Hepatocyte (in vitro differentiated cells): ENCODE measurements at regions not wholly inside any gene's neighbourhood (a gene's known extent, or its start where the extent isn't known, plus 50 kb on each side); places are given as distances from the start of the nearest gene placed in this dataset.

Experiments
- DNase-seq: peaks from one replicate; pipeline ENCODE4 v3.0.0-alpha.2; 2016; ENCODE audit warnings: low spot score
- H2AFZ ChIP-seq: fragments of 200-600 bp; sonication (generic); 2 replicates; pipeline ENCODE4 v1.6.0; 2016; ENCODE audit warnings: antibody characterized with exemption, mild to moderate bottlenecking
- H3K27ac ChIP-seq: fragments of 200-600 bp; sonication (generic); 2 replicates; pipeline ENCODE4 v1.5.1; 2016; ENCODE audit warnings: mild to moderate bottlenecking
- H3K27me3 ChIP-seq: fragments of 200-600 bp; sonication (generic); 2 replicates; pipeline ENCODE4 v1.6.1; 2016
- H3K36me3 ChIP-seq: fragments of 200-600 bp; sonication (generic); replicated peaks from 2 replicates; pipeline ENCODE4 v1.5.1; 2016; ENCODE audit warnings: low read depth; ENCODE audit not compliant: insufficient read depth
- H3K4me1 ChIP-seq: fragments of 200-600 bp; sonication (generic); 2 replicates; pipeline ENCODE4 v1.5.1; 2016; ENCODE audit warnings: mild to moderate bottlenecking, moderate library complexity; ENCODE audit not compliant: insufficient read depth
- H3K4me2 ChIP-seq: fragments of 200-600 bp; sonication (generic); 2 replicates; pipeline ENCODE4 v1.6.0; 2016
- H3K4me3 ChIP-seq: fragments of 200-600 bp; sonication (generic); 2 replicates; pipeline ENCODE4 v1.5.1; 2016; ENCODE audit warnings: mild to moderate bottlenecking
- H3K79me2 ChIP-seq: fragments of 200-600 bp; sonication (generic); 2 replicates; pipeline ENCODE4 v1.6.0; 2017; ENCODE audit warnings: mild to moderate bottlenecking
- H3K9me2 ChIP-seq: fragments of 200-600 bp; sonication (generic); replicated peaks from 2 replicates; pipeline ENCODE4 v1.6.0; 2017; ENCODE audit warnings: mild to moderate bottlenecking; ENCODE audit not compliant: insufficient read depth
- H3K9me3 ChIP-seq: fragments of 200-600 bp; sonication (generic); 2 replicates; pipeline ENCODE4 v1.5.1; 2016; ENCODE audit warnings: low read depth, mild to moderate bottlenecking
- H4K20me1 ChIP-seq: fragments of 200-600 bp; sonication (generic); 2 replicates; pipeline ENCODE4 v1.6.0; 2016; ENCODE audit warnings: mild to moderate bottlenecking; ENCODE audit not compliant: insufficient read depth, poor library complexity, severe bottlenecking
- EZH2 ChIP-seq: fragments of 200-600 bp; sonication (generic); IDR thresholded peaks from 2 replicates; pipeline ENCODE4 v1.6.1; 2016; ENCODE audit warnings: antibody characterized with exemption, mild to moderate bottlenecking, borderline replicate concordance
- EZH2phosphoT487 ChIP-seq: fragments of 200-600 bp; sonication (generic); IDR thresholded peaks from one replicate; pipeline ENCODE4 v1.6.1; 2018; ENCODE audit warnings: antibody characterized with exemption, mild to moderate bottlenecking, low read depth, moderate library complexity; ENCODE audit not compliant: unreplicated experiment, severe bottlenecking
- WGBS: methylation state at CpG from one replicate; pipeline ENCODE4 v1.1.6; 2016; ENCODE audit warnings: low lambda C conversion rate; ENCODE audit errors: missing lambda C conversion rate; 5-methylcytosine and 5-hydroxymethylcytosine counted together
- TF ChIP-seq, protein P1 (sequence below): fragments of 200-600 bp; sonication (generic); IDR thresholded peaks from 2 replicates; pipeline ENCODE4 v1.5.1; 2016; ENCODE audit warnings: antibody characterized with exemption, mild to moderate bottlenecking; ENCODE audit not compliant: poor library complexity

DNA sequence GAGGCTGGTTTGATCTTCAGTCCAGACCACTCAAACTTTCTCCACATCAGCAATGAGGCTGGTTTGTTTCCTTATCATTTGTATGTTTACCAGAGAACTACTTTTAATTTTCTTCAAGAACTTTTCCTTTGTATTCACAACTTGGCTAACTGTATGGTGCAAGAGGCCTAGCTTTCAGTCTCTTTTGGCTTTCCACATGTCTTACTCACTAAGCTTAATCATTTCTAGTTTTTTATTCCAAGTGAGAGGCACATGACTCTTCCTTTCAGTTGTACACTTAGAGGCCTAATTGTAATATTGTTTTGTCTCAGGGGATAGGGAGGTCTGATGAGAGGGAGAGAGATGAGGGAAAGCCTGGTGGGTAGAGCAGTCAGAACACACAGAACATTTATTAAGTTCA, 554.0 kb upstream of the ARRDC3 start:
- Histone ChIP-seq H3K4me2 (no peak overlapping the region), H4K20me1 (no peaks in the 10 kb centered on the region), H3K9me3 (no peaks in the 10 kb centered on the region), H3K9me2 (no peaks in the 10 kb centered on the region), H2AFZ (no peak overlapping the region), H3K27me3 (no peaks in the 10 kb centered on the region), H3K4me1 (no peaks in the 10 kb centered on the region), H3K27ac (no peak overlapping the region), H3K36me3 (no peaks in the 10 kb centered on the region), H3K79me2 (no peaks in the 10 kb centered on the region), H3K4me3 (no peak overlapping the region)
- DNase-seq: no peak
- no peak for TF ChIP-seq EZH2phosphoT487
- TF ChIP-seq, protein P1, sequence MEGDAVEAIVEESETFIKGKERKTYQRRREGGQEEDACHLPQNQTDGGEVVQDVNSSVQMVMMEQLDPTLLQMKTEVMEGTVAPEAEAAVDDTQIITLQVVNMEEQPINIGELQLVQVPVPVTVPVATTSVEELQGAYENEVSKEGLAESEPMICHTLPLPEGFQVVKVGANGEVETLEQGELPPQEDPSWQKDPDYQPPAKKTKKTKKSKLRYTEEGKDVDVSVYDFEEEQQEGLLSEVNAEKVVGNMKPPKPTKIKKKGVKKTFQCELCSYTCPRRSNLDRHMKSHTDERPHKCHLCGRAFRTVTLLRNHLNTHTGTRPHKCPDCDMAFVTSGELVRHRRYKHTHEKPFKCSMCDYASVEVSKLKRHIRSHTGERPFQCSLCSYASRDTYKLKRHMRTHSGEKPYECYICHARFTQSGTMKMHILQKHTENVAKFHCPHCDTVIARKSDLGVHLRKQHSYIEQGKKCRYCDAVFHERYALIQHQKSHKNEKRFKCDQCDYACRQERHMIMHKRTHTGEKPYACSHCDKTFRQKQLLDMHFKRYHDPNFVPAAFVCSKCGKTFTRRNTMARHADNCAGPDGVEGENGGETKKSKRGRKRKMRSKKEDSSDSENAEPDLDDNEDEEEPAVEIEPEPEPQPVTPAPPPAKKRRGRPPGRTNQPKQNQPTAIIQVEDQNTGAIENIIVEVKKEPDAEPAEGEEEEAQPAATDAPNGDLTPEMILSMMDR: no peak
- TF ChIP-seq EZH2: no peak

DNA sequence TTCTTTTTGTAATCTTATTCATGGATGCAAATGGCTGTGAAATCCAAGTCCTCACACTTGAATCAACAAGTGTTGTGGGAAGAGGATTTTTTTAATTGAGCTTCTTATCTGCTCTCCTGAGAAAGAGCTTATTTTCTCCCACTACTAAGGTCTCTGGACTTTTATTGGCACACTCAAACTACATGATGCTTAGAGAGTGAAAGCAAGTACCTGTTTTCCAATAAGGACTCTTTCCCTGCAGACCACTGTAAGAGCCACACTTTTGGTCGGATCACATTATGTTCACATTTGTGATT, 546.4 kb upstream of the ARRDC3 start:
- no peaks in the 10 kb centered on the region for H3K36me3 ChIP-seq

DNA sequence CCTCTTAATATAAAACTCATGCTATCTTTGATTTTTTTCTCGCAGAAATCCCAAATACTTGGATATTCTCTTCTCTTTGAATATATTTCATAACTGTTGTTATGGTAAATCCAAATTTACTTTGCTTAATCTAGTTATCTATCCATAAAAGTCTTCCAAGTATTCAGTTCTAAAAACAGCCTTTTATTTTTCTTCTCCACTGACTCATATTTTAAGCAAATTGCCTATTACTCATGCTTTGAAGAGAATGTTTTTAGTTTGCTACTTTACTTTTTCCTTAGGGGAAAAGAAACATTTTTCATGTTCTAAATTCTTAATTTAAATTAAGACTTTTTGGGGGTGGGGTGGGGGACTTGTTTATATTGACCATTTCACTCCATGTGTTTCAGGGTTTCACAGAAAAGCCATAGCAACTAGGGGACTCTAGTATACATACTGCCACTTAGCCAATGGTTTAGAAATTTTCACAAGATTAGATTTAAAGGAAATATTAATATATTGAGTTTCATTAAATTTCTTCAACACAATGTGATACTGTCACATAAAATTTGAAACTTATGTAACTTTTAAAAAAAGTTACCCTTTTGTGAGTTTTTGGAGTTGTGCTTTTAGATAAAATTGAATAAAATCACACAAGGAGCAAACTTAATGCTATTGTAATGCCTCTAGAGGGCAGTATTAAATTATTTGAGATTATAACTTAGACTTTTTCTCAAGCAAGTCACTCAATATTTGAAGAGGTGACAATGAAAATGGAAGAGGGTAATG, 545.8 kb upstream of the ARRDC3 start:
- Histone ChIP-seq H3K4me2 (no peak overlapping the region), H3K4me1 (no peaks in the 10 kb centered on the region), H2AFZ (no peak overlapping the region), H3K4me3 (no peak overlapping the region), H3K79me2 (no peaks in the 10 kb centered on the region), H4K20me1 (no peaks in the 10 kb centered on the region), H3K36me3 (no peaks in the 10 kb centered on the region), H3K9me3 (no peaks in the 10 kb centered on the region), H3K27me3 (no peaks in the 10 kb centered on the region), H3K9me2 (no peaks in the 10 kb centered on the region), H3K27ac (no peak overlapping the region)
- DNase-seq: peak; percentile 13
- TF ChIP-seq, protein P1: peak; percentile 80
- TF ChIP-seq EZH2: no peak
- no peak for TF ChIP-seq EZH2phosphoT487
- WGBS: 97% methylated on average over 1 of the region's 1 CpG

More for the DNA sequence above, 546.4 kb upstream of the ARRDC3 start:
- Histone ChIP-seq H3K4me1 (no peaks in the 10 kb centered on the region), H3K27me3 (no peaks in the 10 kb centered on the region), H3K4me2 (no peak overlapping the region), H3K27ac (no peak overlapping the region), H3K9me3 (no peaks in the 10 kb centered on the region), H3K79me2 (no peaks in the 10 kb centered on the region), H3K9me2 (no peaks in the 10 kb centered on the region), H2AFZ (no peak overlapping the region), H3K4me3 (no peak overlapping the region), H4K20me1 (no peaks in the 10 kb centered on the region)
- TF ChIP-seq EZH2 (no peak), EZH2phosphoT487 (no peak)
- TF ChIP-seq, protein P1: no peak
- WGBS: 70% methylated on average over 1 of the region's 1 CpG
- DNase-seq: no peak
